ENCODE measurements at regions not wholly inside any gene's neighbourhood (a gene's known extent, or its start where the extent isn't known, plus 50 kb on each side); places are given as distances from the start of the nearest gene placed in this dataset.
"Not testable (repeated sequence)": the region's sequence is repeated elsewhere in the genome, so short reads cannot be mapped to it uniquely, and the experiment has no call there.

GRCh38 chr14:53249059-53249458, 95.9 kb upstream of the DDHD1 start:
- DNase-seq (ENCODE audit: insufficient read length, low spot score) (no peak), FAIRE-seq (no peak)
- TF ChIP-seq POLR2A (IDR thresholded peaks at IDR 0.05; ENCODE audit: low read depth, low read length) (no peak), POLR2AphosphoS5 (IDR thresholded peaks at IDR 0.05; ENCODE audit: low read depth, low read length) (no peak), SPI1 (IDR thresholded peaks at IDR 0.05; ENCODE audit: low read depth, low read length) (no peak), POU2F2 (IDR thresholded peaks at IDR 0.05; ENCODE audit: low read depth, low read length) (no peak)

GRCh38 chr14:53247596-53248370, 94.7 kb upstream of the DDHD1 start:
- TF ChIP-seq PAX5 (IDR thresholded peaks at IDR 0.05; ENCODE audit: insufficient read depth, low read length, severe bottlenecking) = no peak
- TF ChIP-seq SPI1 (IDR thresholded peaks at IDR 0.05; ENCODE audit: low read depth, low read length) = no peak
- no peak for TF ChIP-seq POLR2AphosphoS5 (IDR thresholded peaks at IDR 0.05; ENCODE audit: low read depth, low read length)
- TF ChIP-seq POU2F2 (IDR thresholded peaks at IDR 0.05; ENCODE audit: low read depth, low read length) = no peak
- no peak for TF ChIP-seq TAF1 (IDR thresholded peaks at IDR 0.05; ENCODE audit: low read depth, low read length)
- no peak for TF ChIP-seq POLR2A (IDR thresholded peaks at IDR 0.05; ENCODE audit: low read depth, low read length)
- no peak for FAIRE-seq
- no peak for DNase-seq (ENCODE audit: insufficient read length, low spot score)

GRCh38 chr14:53242898-53243297, 89.8 kb upstream of the DDHD1 start:
- not testable (repeated sequence) for FAIRE-seq; DNase-seq (ENCODE audit: insufficient read length, low spot score)

- FAIRE-seq (no peak), DNase-seq (ENCODE audit: insufficient read length, low spot score) (no peak)
- TF ChIP-seq POLR2AphosphoS5 (IDR thresholded peaks at IDR 0.05; ENCODE audit: low read depth, low read length) (no peak), PAX5 (IDR thresholded peaks at IDR 0.05; ENCODE audit: insufficient read depth, low read length, severe bottlenecking) (no peak), POLR2A (IDR thresholded peaks at IDR 0.05; ENCODE audit: low read depth, low read length) (no peak), TAF1 (IDR thresholded peaks at IDR 0.05; ENCODE audit: low read depth, low read length) (no peak), SPI1 (IDR thresholded peaks at IDR 0.05; ENCODE audit: low read depth, low read length) (no peak), POU2F2 (IDR thresholded peaks at IDR 0.05; ENCODE audit: low read depth, low read length) (no peak)
These were observed 84.4 kb upstream of the DDHD1 start for GRCh38 chr14:53237488-53237887.

GRCh38 chr14:53236708-53237107, 83.6 kb upstream of the DDHD1 start:
- FAIRE-seq (no peak), DNase-seq (ENCODE audit: insufficient read length, low spot score) (no peak)
- TF ChIP-seq POLR2AphosphoS5 (IDR thresholded peaks at IDR 0.05; ENCODE audit: low read depth, low read length) = no peak
- no peak for TF ChIP-seq PAX5 (IDR thresholded peaks at IDR 0.05; ENCODE audit: insufficient read depth, low read length, severe bottlenecking)
- no peak for TF ChIP-seq TAF1 (IDR thresholded peaks at IDR 0.05; ENCODE audit: low read depth, low read length)
- TF ChIP-seq POU2F2 (IDR thresholded peaks at IDR 0.05; ENCODE audit: low read depth, low read length) = no peak
- no peak for TF ChIP-seq POLR2A (IDR thresholded peaks at IDR 0.05; ENCODE audit: low read depth, low read length)
- TF ChIP-seq SPI1 (IDR thresholded peaks at IDR 0.05; ENCODE audit: low read depth, low read length) = no peak

GRCh38 chr14:53231171-53231570, 78.0 kb upstream of the DDHD1 start:
- TF ChIP-seq POLR2AphosphoS5 (IDR thresholded peaks at IDR 0.05; ENCODE audit: low read depth, low read length) = no peak
- TF ChIP-seq SPI1 (IDR thresholded peaks at IDR 0.05; ENCODE audit: low read depth, low read length) = no peak
- TF ChIP-seq TAF1 (IDR thresholded peaks at IDR 0.05; ENCODE audit: low read depth, low read length) = no peak
- no peak for TF ChIP-seq PAX5 (IDR thresholded peaks at IDR 0.05; ENCODE audit: insufficient read depth, low read length, severe bottlenecking)
- no peak for TF ChIP-seq POLR2A (IDR thresholded peaks at IDR 0.05; ENCODE audit: low read depth, low read length)
- TF ChIP-seq POU2F2 (IDR thresholded peaks at IDR 0.05; ENCODE audit: low read depth, low read length) = no peak
- no peak for DNase-seq (ENCODE audit: insufficient read length, low spot score)
- no peak for FAIRE-seq

- DNase-seq (ENCODE audit: insufficient read length, low spot score) (no peak), FAIRE-seq (no peak)
- no peak for TF ChIP-seq PAX5 (IDR thresholded peaks at IDR 0.05; ENCODE audit: insufficient read depth, low read length, severe bottlenecking)
- no peak for TF ChIP-seq POLR2AphosphoS5 (IDR thresholded peaks at IDR 0.05; ENCODE audit: low read depth, low read length)
- TF ChIP-seq SPI1 (IDR thresholded peaks at IDR 0.05; ENCODE audit: low read depth, low read length) = no peak
- no peak for TF ChIP-seq TAF1 (IDR thresholded peaks at IDR 0.05; ENCODE audit: low read depth, low read length)
- no peak for TF ChIP-seq POLR2A (IDR thresholded peaks at IDR 0.05; ENCODE audit: low read depth, low read length)
- TF ChIP-seq POU2F2 (IDR thresholded peaks at IDR 0.05; ENCODE audit: low read depth, low read length) = no peak
These were observed 75.8 kb upstream of the DDHD1 start for GRCh38 chr14:53228966-53229365.

GRCh38 chr14:53227154-53227718, 74.1 kb upstream of the DDHD1 start:
- FAIRE-seq (no peak), DNase-seq (ENCODE audit: insufficient read length, low spot score) (no peak)
- TF ChIP-seq TAF1 (IDR thresholded peaks at IDR 0.05; ENCODE audit: low read depth, low read length) (no peak), PAX5 (IDR thresholded peaks at IDR 0.05; ENCODE audit: insufficient read depth, low read length, severe bottlenecking) (no peak), SPI1 (IDR thresholded peaks at IDR 0.05; ENCODE audit: low read depth, low read length) (no peak), POU2F2 (IDR thresholded peaks at IDR 0.05; ENCODE audit: low read depth, low read length) (no peak), POLR2A (IDR thresholded peaks at IDR 0.05; ENCODE audit: low read depth, low read length) (no peak), POLR2AphosphoS5 (IDR thresholded peaks at IDR 0.05; ENCODE audit: low read depth, low read length) (no peak)

- FAIRE-seq = no peak
- TF ChIP-seq TAF1 (IDR thresholded peaks at IDR 0.05; ENCODE audit: low read depth, low read length) = no peak
- no peak for TF ChIP-seq POLR2A (IDR thresholded peaks at IDR 0.05; ENCODE audit: low read depth, low read length)
- DNase-seq (ENCODE audit: insufficient read length, low spot score) = no peak
These were observed 73.4 kb upstream of the DDHD1 start for GRCh38 chr14:53226553-53226952.

GRCh38 chr14:53220914-53221313, 67.8 kb upstream of the DDHD1 start:
- FAIRE-seq (no peak), DNase-seq (ENCODE audit: insufficient read length, low spot score) (no peak)
- TF ChIP-seq SPI1 (IDR thresholded peaks at IDR 0.05; ENCODE audit: low read depth, low read length) = no peak
- TF ChIP-seq POLR2A (IDR thresholded peaks at IDR 0.05; ENCODE audit: low read depth, low read length) = no peak
- no peak for TF ChIP-seq POU2F2 (IDR thresholded peaks at IDR 0.05; ENCODE audit: low read depth, low read length)
- TF ChIP-seq PAX5 (IDR thresholded peaks at IDR 0.05; ENCODE audit: insufficient read depth, low read length, severe bottlenecking) = no peak
- no peak for TF ChIP-seq TAF1 (IDR thresholded peaks at IDR 0.05; ENCODE audit: low read depth, low read length)
- no peak for TF ChIP-seq POLR2AphosphoS5 (IDR thresholded peaks at IDR 0.05; ENCODE audit: low read depth, low read length)
